SJSA1 (cell line): ENCODE measurements at regions not wholly inside any gene's neighbourhood (a gene's known extent, or its start where the extent isn't known, plus 50 kb on each side); places are given as distances from the start of the nearest gene placed in this dataset.
"Not testable (repeated sequence)": the region's sequence is repeated elsewhere in the genome, so short reads cannot be mapped to it uniquely, and the experiment has no call there.

Source experiments
- DNase-seq, 2 experiments: peaks; one replicate each; pipeline ENCODE4 v3.0.0-alpha.2; 2015 to 2020; ENCODE audit warnings: low spot score in 2 of 2, low read depth in 1 of 2
- H3K27ac ChIP-seq: fragments of 250-450 bp; sonication (Bioruptor Pico); 2 replicates; pipeline ENCODE4 v1.5.1; 2020; ENCODE audit warnings: mild to moderate bottlenecking, moderate library complexity
- H3K27me3 ChIP-seq: fragments of 250-450 bp; sonication (Bioruptor Pico); replicated peaks from 2 replicates; pipeline ENCODE4 v1.5.1; 2020; ENCODE audit warnings: mild to moderate bottlenecking, moderate library complexity
- H3K36me3 ChIP-seq: fragments of 250-450 bp; sonication (Bioruptor Pico); 2 replicates; pipeline ENCODE4 v1.5.1; 2020; ENCODE audit warnings: mild to moderate bottlenecking
- H3K4me1 ChIP-seq: fragments of 250-450 bp; sonication (Bioruptor Pico); replicated peaks from 2 replicates; pipeline ENCODE4 v1.6.1; 2021; ENCODE audit warnings: mild to moderate bottlenecking
- H3K4me3 ChIP-seq: fragments of 250-450 bp; sonication (Bioruptor Pico); 2 replicates; pipeline ENCODE4 v1.5.1; 2020; ENCODE audit warnings: mild to moderate bottlenecking
- H3K9me3 ChIP-seq: fragments of 250-450 bp; sonication (Bioruptor Pico); replicated peaks from 2 replicates; pipeline ENCODE4 v1.5.1; 2020; ENCODE audit warnings: mild to moderate bottlenecking

DNA sequence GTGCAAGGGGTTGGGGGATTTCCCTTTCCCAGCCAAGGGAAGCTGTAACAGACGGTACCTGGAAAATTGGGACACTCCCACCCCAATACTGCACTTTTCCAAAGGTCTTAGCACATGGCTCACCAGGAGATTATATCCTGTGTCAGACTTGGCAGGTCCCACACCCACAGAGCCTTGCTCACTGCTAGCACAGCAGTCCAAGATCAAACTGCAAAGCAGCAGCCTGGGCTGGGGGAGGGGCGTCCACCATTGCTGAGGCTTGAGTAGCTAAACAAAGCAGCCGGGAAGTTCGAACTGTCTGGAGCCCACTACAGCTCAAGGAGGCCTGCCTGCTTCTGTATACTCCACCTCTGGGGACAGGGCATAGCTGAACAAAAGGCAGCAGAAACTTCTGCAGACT, 604.2 kb upstream of the SEMA3D start:
- H3K36me3 ChIP-seq, H3K27me3 ChIP-seq, H3K27ac ChIP-seq, H3K4me1 ChIP-seq, H3K4me3 ChIP-seq, DNase-seq, H3K9me3 ChIP-seq: not testable (repeated sequence)

DNA sequence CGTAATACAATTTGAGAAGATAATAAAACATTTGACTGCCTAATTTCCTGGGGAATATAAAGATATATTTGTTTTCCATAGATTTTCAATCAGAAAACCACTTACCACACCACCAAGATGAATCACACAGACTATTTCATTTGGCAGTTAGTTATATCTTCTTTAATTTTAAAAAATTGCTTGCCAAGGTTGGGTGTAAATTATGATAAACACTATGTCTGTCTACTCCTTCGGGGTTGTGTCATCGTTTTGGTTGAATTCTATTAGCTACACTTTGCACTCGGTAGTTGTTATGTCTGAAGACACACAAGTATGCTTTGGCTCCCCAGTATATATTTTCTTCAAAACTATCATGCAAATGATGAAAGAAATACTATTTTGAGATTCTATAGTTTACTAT, 594.8 kb upstream of the SEMA3D start:
- DNase-seq: no peak
- Histone ChIP-seq H3K36me3 (no peaks in the 10 kb centered on the region), H3K4me1 (no peaks in the 10 kb centered on the region), H3K27me3 (no peaks in the 10 kb centered on the region), H3K4me3 (no peak overlapping the region), H3K9me3 (no peaks in the 10 kb centered on the region), H3K27ac (no peak overlapping the region)

DNA sequence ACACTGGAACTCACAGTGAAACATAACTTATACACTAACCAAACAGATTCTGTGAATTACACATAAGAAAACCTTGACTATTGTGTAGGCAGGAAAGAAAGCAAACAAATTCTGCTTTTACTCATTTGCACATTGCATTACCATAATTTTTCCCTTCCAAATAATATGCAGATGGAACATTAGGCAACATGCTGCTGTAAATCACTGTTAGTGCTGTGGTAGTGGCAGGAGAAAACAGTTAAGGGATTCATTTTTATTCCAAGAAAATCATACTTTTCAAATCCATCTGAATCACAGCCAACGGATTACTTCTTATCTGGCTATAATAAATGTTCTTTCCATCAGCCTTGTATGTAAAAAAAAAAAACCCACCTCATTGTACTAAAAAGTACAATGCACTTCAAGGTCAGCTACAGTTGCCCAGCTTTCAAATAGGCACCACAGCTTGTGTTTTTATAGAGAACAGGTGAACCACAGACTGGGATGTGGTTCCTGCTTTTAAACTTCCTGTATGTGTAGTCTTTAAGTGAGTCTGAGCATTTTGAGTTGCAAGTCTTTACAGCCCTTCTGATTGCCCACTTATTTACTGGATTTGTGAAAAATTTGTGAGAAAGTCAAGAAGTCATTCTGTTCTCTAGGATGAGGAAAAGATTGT, 590.0 kb upstream of the SEMA3D start:
- Histone ChIP-seq H3K27me3 (no peaks in the 10 kb centered on the region), H3K4me1 (no peaks in the 10 kb centered on the region)
- no peak for DNase-seq

DNA sequence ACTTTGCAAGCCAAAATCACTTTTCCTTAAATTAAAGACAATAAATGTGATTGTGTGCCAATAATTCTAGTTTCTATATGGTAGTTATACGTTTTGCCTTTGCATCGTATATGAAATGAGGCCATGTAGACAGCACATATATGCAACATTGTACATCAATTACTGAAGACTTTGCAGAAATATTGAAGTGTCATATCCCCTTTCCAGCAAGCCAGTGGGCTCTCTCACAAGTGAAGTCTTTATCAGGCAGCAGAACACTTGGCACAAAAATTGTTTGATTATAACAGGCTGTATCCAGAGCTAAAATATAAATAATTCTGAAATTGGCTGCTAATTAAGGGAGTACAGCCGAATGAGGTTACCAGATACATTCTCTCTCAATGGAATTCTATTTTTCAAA, 588.6 kb upstream of the SEMA3D start:
- no peaks in the 10 kb centered on the region for H3K4me1 ChIP-seq
- no peak overlapping the region for H3K4me3 ChIP-seq
- H3K36me3 ChIP-seq: no peaks in the 10 kb centered on the region
- no peaks in the 10 kb centered on the region for H3K27me3 ChIP-seq
- DNase-seq: no peak
- no peaks in the 10 kb centered on the region for H3K9me3 ChIP-seq
- H3K27ac ChIP-seq: no peak overlapping the region

More for the DNA sequence above, 590.0 kb upstream of the SEMA3D start:
- H3K36me3 ChIP-seq: no peaks in the 10 kb centered on the region
- H3K9me3 ChIP-seq: no peaks in the 10 kb centered on the region
- H3K27ac ChIP-seq: no peak overlapping the region
- H3K4me3 ChIP-seq: no peak overlapping the region

DNA sequence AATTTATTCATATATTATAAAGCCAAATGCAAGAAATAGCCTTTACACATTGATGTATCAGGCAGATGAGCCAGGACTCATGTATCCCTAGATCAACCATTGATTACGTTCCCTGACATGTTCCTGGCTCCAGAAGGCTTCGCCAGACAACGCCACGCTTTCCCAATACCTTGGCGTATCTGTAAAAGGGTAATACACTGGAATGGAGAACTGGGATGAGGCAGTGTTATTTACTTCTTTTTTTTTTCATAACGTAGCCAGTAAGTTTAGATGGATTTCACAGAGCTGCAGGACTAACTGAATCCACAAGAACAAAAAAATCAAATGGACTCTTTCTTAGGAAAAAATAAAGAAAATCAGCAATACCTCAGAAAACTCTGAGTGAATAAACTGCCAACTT, 588.1 kb upstream of the SEMA3D start:
- no peak overlapping the region for H3K4me3 ChIP-seq
- no peaks in the 10 kb centered on the region for H3K9me3 ChIP-seq
- H3K27me3 ChIP-seq: no peaks in the 10 kb centered on the region
- no peak for DNase-seq
- no peaks in the 10 kb centered on the region for H3K36me3 ChIP-seq
- H3K4me1 ChIP-seq: no peaks in the 10 kb centered on the region
- no peak overlapping the region for H3K27ac ChIP-seq

DNA sequence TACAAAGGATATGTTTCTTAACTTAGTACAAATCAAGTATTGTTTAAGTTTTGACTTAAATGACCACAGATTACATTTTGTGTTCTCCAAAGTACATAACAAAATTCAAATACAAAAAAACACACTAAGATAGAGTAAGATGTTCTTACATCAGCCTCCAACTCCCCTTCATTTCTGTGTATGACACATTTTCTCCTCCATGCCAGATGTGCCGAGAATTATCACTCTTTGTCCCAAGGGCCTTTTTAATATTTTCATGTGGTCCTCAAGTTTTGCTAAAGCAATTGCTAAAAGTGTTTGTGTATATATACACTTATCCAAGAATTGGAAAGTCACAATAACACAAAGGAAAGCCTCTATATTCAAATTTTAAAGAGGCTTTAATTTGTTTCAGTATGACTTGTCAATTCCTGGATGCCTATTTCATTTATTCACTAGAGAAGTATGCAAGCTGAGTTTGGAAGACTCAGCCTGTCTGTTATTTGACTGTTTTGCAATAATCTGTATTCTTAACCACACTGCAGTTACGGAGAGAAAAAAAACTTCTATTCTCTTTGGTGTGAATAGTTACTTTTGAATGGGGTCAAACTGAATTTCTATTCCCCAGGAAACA, 586.4 kb upstream of the SEMA3D start:
- no peaks in the 10 kb centered on the region for H3K36me3 ChIP-seq
- no peak overlapping the region for H3K4me3 ChIP-seq
- no peaks in the 10 kb centered on the region for H3K27me3 ChIP-seq
- H3K27ac ChIP-seq: no peak overlapping the region
- H3K4me1 ChIP-seq: no peaks in the 10 kb centered on the region
- H3K9me3 ChIP-seq: no peaks in the 10 kb centered on the region
- no peak for DNase-seq

DNA sequence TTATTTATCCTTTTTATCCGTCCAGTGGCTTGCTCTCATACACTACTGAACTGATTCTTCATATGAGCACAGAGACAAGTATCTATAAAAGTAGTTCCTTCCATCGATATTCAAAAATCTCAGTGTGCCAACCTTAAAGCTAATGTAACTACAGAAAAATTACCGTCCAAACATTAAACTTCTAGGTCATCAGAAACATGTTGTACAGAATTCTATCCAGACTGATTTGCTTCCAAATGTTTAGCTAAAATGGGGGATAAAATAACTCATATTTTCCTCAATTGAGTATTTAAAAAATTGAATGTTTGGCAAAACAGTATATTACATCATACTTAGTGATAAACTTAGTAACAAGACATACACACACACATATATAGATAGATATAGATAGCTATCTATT, 584.7 kb upstream of the SEMA3D start:
- H3K27ac ChIP-seq: no peak overlapping the region
- no peaks in the 10 kb centered on the region for H3K36me3 ChIP-seq
- no peak for DNase-seq
- no peaks in the 10 kb centered on the region for H3K4me1 ChIP-seq
- H3K9me3 ChIP-seq: no peaks in the 10 kb centered on the region
- H3K27me3 ChIP-seq: no peaks in the 10 kb centered on the region
- no peak overlapping the region for H3K4me3 ChIP-seq

DNA sequence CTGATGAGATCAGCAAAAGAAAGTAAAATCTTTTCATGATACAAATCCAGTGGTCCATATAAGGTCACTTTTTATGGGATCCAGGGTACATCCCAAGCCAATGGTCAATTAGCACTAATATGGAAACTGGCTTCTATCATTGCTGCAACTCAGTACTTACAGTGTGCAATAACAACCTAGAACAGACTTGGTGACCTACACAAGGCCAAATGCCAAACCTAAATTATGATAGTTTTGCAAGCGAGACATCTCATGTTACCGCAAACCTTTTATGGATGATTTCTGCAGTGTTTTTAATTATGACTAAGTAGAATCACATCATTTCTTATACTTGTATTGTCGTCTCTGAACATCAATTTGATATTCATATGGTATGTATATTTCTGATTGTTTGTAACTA, 583.5 kb upstream of the SEMA3D start:
- DNase-seq: no peak
- H3K27ac ChIP-seq: no peak overlapping the region
- no peaks in the 10 kb centered on the region for H3K36me3 ChIP-seq
- H3K27me3 ChIP-seq: no peaks in the 10 kb centered on the region
- H3K9me3 ChIP-seq: no peaks in the 10 kb centered on the region
- no peaks in the 10 kb centered on the region for H3K4me1 ChIP-seq
- no peak overlapping the region for H3K4me3 ChIP-seq

DNA sequence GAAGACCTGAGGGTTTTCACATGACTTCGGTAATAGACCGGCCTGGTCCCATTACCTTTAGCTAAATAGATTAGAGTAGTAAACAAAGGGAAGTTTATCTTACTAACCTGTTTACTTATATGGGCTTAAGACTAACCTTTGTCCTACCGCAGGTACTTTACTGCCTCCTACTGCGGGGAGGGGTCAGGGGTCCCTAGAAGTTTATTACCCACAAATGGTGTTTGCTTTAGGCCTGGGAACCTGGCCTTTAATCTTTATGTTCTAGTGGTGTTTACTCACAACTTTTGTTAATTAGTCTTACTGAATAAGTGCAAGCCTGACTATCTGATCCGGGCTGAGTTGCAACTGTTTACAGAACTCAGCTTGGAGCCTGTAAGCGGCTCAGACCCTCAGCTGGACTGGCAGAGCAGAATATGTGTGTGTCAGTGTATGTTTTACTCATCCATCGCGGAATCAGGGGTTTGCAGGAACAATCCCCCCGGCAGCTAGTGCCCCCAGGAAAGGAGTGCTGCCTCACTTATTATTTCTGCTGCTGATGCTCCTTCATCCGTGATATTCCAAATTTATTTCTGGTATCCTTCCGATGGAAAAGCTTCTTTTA, 578.9 kb upstream of the SEMA3D start:
- no peaks in the 10 kb centered on the region for H3K36me3 ChIP-seq
- no peak for DNase-seq
- H3K9me3 ChIP-seq: no peaks in the 10 kb centered on the region
- H3K4me1 ChIP-seq: no peaks in the 10 kb centered on the region
- H3K27me3 ChIP-seq: no peaks in the 10 kb centered on the region
- no peak overlapping the region for H3K4me3 ChIP-seq
- H3K27ac ChIP-seq: no peak overlapping the region

DNA sequence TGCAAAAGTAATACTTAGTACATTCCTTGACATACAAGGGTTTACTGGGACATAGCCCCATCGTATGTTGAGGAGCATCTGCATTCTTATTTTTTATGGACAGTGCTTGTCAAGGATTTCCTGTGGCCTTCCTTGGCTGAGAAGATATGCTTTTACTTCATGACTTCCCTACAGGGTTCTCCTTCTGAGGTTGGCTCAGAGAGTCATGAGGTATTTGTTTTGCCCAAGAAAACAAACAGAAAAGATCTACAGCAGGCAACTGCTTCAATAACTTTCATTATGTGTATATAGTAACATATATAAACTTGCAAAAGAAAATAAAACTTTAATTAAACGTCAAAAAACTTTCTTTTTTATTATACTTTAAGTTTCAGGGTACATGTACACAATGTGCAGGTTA, 577.2 kb upstream of the SEMA3D start:
- no peaks in the 10 kb centered on the region for H3K4me1 ChIP-seq
- no peaks in the 10 kb centered on the region for H3K9me3 ChIP-seq
- no peaks in the 10 kb centered on the region for H3K27me3 ChIP-seq
- no peaks in the 10 kb centered on the region for H3K36me3 ChIP-seq
- H3K4me3 ChIP-seq: no peak overlapping the region
- no peak overlapping the region for H3K27ac ChIP-seq
- no peak for DNase-seq

DNA sequence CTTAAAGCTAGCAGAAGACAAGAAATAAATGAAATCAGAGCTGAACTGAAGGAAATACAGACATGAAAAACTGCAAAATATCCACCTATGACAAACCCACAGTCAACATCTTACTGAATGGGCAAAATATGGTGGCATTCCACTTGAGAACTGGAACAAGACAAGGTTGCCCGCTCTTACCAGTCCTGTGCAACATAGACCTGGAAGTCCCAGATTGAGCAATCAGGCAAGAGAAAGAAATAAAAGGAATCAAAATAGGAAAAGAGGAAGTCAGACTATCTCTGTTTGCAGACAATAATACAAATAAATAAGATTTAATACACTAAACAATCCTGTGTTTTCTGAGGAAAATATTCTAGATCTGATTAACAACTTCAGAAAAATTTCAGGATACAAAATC, 570.5 kb upstream of the SEMA3D start:
- H3K27ac ChIP-seq: no peak overlapping the region
- H3K4me3 ChIP-seq: no peak overlapping the region
- H3K4me1 ChIP-seq: no peaks in the 10 kb centered on the region
- no peak for DNase-seq
- H3K27me3 ChIP-seq: no peaks in the 10 kb centered on the region
- no peaks in the 10 kb centered on the region for H3K36me3 ChIP-seq
- H3K9me3 ChIP-seq: no peaks in the 10 kb centered on the region

DNA sequence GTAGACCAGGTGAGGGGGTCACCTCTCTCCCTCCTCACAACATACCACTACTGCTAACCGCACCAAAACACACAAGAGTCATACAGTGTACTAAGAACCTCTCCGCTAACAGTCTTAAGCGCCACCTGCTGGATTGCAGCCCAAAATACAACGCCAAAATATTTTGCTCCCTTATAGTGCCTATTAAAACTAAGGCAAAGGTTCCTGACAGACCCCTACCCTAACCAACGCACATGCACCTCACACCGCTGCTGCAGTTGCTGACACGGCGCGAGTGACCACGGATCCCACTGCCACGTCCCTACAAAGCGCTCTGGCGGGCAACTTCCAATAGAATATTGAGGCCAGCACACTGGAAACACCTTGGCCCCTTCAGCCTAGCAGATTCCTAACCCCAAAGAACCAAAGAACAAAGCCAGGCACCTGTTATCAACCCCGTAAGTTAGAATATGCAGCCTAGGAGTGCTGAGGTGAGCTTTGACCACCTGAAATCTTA, 563.6 kb upstream of the SEMA3D start:
- H3K27me3 ChIP-seq: no peaks in the 10 kb centered on the region
- H3K36me3 ChIP-seq: no peaks in the 10 kb centered on the region
- no peak overlapping the region for H3K27ac ChIP-seq
- peak in 1 of 2 experiments; percentile 31 for DNase-seq
- H3K4me1 ChIP-seq: no peaks in the 10 kb centered on the region
- no peak overlapping the region for H3K4me3 ChIP-seq
- peaks cover 6% of the 10 kb centered on the region for H3K9me3 ChIP-seq

DNA sequence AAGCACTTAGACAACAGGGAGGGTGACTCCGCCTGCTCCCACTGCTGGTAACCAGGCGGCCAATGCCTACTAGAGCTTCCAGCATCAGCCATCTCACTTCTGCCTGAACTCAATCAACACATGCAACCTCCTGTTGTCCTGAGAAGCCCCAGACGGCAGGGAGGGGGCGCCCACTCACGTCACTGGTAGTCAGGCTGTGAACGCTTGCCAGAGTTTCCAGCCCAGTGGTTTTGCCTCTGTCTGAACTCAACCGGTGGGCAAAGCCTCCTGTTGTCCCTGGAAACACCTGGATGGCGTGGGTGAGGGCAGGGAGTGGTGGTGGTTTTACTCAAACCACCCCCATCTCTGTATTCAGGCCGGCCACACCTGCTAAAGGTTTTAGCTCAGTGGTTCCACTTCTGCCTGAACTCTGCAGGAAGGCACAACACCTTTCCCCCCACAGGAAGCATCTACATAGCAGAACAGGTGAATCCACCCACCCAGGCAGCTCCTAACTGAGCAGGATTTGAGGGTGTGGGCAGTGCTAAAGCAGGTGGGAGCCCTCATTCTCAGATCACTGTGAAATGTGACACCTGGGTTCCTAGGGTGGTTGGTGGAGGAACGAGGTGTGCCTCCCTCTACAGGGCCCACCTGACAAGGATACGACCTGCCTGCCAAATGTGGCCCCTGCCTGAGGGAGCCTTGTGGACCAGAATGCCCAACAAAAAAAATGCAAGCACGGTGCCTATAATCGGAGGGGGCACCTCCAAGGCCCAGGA, 563.0 kb upstream of the SEMA3D start:
- Histone ChIP-seq H3K36me3 (no peaks in the 10 kb centered on the region), H3K4me3 (no peak overlapping the region), H3K9me3 (peaks cover 6% of the 10 kb centered on the region), H3K27ac (no peak overlapping the region), H3K4me1 (no peaks in the 10 kb centered on the region), H3K27me3 (no peaks in the 10 kb centered on the region)
- no peak for DNase-seq

DNA sequence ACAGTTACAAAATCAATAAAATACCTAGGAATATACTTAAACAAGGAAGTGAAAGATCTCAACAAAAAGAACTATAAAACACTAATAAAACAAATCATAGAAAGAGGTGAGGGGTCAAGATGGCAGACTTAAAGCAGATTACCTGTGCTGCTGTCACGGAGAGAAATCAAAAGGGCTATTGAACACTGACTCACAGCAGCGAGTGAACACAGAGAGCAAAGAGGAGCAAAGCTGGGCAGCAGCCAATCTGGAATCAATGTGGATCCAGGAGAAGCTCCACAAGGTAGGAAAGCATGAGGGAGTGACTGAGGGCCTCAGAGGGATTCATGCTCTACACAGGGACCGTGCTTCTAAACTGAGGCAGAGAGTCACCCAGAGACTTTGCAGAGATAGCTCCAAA, 562.0 kb upstream of the SEMA3D start:
- Histone ChIP-seq H3K27ac (no peak overlapping the region), H3K27me3 (no peaks in the 10 kb centered on the region), H3K4me3 (no peak overlapping the region), H3K36me3 (no peaks in the 10 kb centered on the region), H3K4me1 (no peaks in the 10 kb centered on the region), H3K9me3 (peaks cover 6% of the 10 kb centered on the region)
- no peak for DNase-seq
